Tibial nerve (tissue), 4 donors: ENCODE measurements at regions not wholly inside any gene's neighbourhood (a gene's known extent, or its start where the extent isn't known, plus 50 kb on each side); places are given as distances from the start of the nearest gene placed in this dataset.

ENCODE experiments used
- DNase-seq, 2 donors: peaks; one replicate each; pipeline ENCODE4 v3.0.0-alpha.2; 2019; ENCODE audit warnings: low spot score in 2 of 2
- H3K27ac ChIP-seq, 4 donors: fragments of 200-600 bp; sonication (generic) in 3 of 4; one replicate each; pipeline ENCODE4 v1.5.1; 2017 to 2019; ENCODE audit warnings: mild to moderate bottlenecking in 1 of 4
- H3K27me3 ChIP-seq, 2 donors: fragments of 200-600 bp; sonication (generic) in 1 of 2; one replicate each; pipeline versions ENCODE4 v1.5.1 to v1.6.0; 2017 to 2019
- H3K36me3 ChIP-seq, 3 donors: fragments of 200-600 bp; sonication (generic); one replicate each; pipeline ENCODE4 v1.5.1; 2018 to 2019
- H3K4me1 ChIP-seq, 4 donors: fragments of 200-600 bp; sonication (generic) in 3 of 4; one replicate each; pipeline ENCODE4 v1.5.1; 2017 to 2019
- H3K4me3 ChIP-seq, 4 donors: fragments of 200-600 bp; sonication (generic) in 3 of 4; one replicate each; pipeline ENCODE4 v1.5.1; 2017 to 2019; ENCODE audit warnings: mild to moderate bottlenecking in 1 of 4, moderate library complexity in 1 of 4
- H3K9me3 ChIP-seq, 4 donors: fragments of 200-600 bp; sonication (generic) in 3 of 4; one replicate each; pipeline ENCODE4 v1.5.1; 2017 to 2019
- EP300 ChIP-seq, 2 donors: sonication (generic); formaldehyde crosslinking; IDR thresholded peaks; one replicate each; pipeline ENCODE4 v1.6.1; 2017; ENCODE audit warnings: antibody characterized with exemption in 2 of 2, mild to moderate bottlenecking in 1 of 2
- POLR2A ChIP-seq, 2 donors: fragments of 450-650 bp; IDR thresholded peaks; one replicate each; pipeline ENCODE4 v1.6.1; 2017; ENCODE audit warnings: antibody characterized with exemption in 2 of 2, mild to moderate bottlenecking in 2 of 2, moderate library complexity in 2 of 2
- WGBS, 2 donors: methylation state at CpG; one replicate each; pipeline ENCODE4 v1.1.5; 2018; 5-methylcytosine and 5-hydroxymethylcytosine counted together
- TF ChIP-seq, protein P1 (sequence below), 5 experiments: fragments of 200-600 bp in 3 of 5; fragments of 450-650 bp in 2 of 5; sonication (generic) in 3 of 5; IDR thresholded peaks; one replicate each; pipeline ENCODE4 v1.5.1; 2016 to 2019; ENCODE audit warnings: antibody characterized with exemption in 5 of 5, mild to moderate bottlenecking in 3 of 5, moderate library complexity in 2 of 5

GRCh38 chr7:19247017-19247416, 101.8 kb upstream of the FERD3L start:
- TF ChIP-seq POLR2A (IDR thresholded peaks at IDR 0.05), result no peak
- TF ChIP-seq, protein P1, sequence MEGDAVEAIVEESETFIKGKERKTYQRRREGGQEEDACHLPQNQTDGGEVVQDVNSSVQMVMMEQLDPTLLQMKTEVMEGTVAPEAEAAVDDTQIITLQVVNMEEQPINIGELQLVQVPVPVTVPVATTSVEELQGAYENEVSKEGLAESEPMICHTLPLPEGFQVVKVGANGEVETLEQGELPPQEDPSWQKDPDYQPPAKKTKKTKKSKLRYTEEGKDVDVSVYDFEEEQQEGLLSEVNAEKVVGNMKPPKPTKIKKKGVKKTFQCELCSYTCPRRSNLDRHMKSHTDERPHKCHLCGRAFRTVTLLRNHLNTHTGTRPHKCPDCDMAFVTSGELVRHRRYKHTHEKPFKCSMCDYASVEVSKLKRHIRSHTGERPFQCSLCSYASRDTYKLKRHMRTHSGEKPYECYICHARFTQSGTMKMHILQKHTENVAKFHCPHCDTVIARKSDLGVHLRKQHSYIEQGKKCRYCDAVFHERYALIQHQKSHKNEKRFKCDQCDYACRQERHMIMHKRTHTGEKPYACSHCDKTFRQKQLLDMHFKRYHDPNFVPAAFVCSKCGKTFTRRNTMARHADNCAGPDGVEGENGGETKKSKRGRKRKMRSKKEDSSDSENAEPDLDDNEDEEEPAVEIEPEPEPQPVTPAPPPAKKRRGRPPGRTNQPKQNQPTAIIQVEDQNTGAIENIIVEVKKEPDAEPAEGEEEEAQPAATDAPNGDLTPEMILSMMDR (IDR thresholded peaks at IDR 0.05), result no peak
- TF ChIP-seq EP300 (IDR thresholded peaks at IDR 0.05), result no peak
- 90 to 100% methylated on average over 1 of the region's 1 CpG for WGBS, 2 donors
- H3K4me1 ChIP-seq, result no peaks in the 10 kb centered on the region

DNA sequence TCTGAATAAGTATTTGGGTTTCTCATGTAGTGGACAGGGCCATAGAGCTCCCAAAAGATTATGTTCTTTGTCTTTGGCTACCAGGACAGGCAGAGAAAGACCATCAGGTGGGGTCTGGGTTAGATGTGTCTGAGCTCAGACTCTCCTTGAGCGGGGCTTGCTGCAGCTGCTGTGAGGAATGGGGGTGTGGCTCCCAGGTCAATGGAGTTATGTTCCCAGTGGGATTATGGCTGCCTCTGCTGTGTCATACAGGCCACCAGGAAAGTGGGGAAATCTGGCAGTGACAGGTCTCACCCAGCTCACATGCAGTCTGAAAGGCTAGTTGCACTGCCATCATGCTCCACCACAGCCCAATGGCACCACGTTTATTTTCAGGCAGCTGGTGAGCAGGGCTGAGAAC, 97.0 kb upstream of the FERD3L start:
- 71 to 76% methylated on average over 2 of the region's 2 CpGs for WGBS, 2 donors
- no peaks in the 10 kb centered on the region for H3K27me3 ChIP-seq
- no peak for DNase-seq
- H3K36me3 ChIP-seq, result no peaks in the 10 kb centered on the region
- no peak overlapping the region for H3K4me3 ChIP-seq
- H3K27ac ChIP-seq, result no peak overlapping the region
- peaks cover 0 to 20% (median 0%) of the 10 kb centered on the region in 4 donors for H3K9me3 ChIP-seq
- no peaks in the 10 kb centered on the region for H3K4me1 ChIP-seq
- TF ChIP-seq EP300 (IDR thresholded peaks at IDR 0.05) (no peak), POLR2A (IDR thresholded peaks at IDR 0.05) (no peak)
- TF ChIP-seq, protein P1 (IDR thresholded peaks at IDR 0.05), result no peak

More at GRCh38 chr7:19247017-19247416, 101.8 kb upstream of the FERD3L start:
- Histone ChIP-seq H3K27me3 (no peaks in the 10 kb centered on the region), H3K27ac (no peak overlapping the region), H3K9me3 (peaks cover 0 to 7% (median 0%) of the 10 kb centered on the region in 4 donors), H3K4me3 (no peak overlapping the region), H3K36me3 (no peaks in the 10 kb centered on the region)
- no peak for DNase-seq

GRCh38 chr7:19239951-19240350, 94.7 kb upstream of the FERD3L start:
- 79 to 82% methylated on average over 3 of the region's 3 CpGs for WGBS, 2 donors
- no peak for DNase-seq

GRCh38 chr7:19235680-19236079, 90.5 kb upstream of the FERD3L start:
- Histone ChIP-seq H3K27ac (no peak overlapping the region), H3K4me1 (no peaks in the 10 kb centered on the region), H3K4me3 (no peak overlapping the region), H3K27me3 (no peaks in the 10 kb centered on the region), H3K9me3 (peaks cover 0 to 18% (median 0%) of the 10 kb centered on the region in 4 donors), H3K36me3 (no peaks in the 10 kb centered on the region)
- WGBS, 2 donors, result 90 to 92% methylated on average over 5 of the region's 5 CpGs
- DNase-seq, result no peak
- TF ChIP-seq EP300 (IDR thresholded peaks at IDR 0.05), result no peak
- TF ChIP-seq, protein P1 (IDR thresholded peaks at IDR 0.05), result no peak
- TF ChIP-seq POLR2A (IDR thresholded peaks at IDR 0.05), result no peak

More at GRCh38 chr7:19239951-19240350, 94.7 kb upstream of the FERD3L start:
- Histone ChIP-seq H3K9me3 (peaks cover 0 to 22% (median 0%) of the 10 kb centered on the region in 4 donors), H3K36me3 (no peaks in the 10 kb centered on the region), H3K4me3 (no peak overlapping the region), H3K27ac (no peak overlapping the region), H3K4me1 (no peaks in the 10 kb centered on the region), H3K27me3 (no peaks in the 10 kb centered on the region)
- TF ChIP-seq EP300 (IDR thresholded peaks at IDR 0.05), result no peak
- TF ChIP-seq, protein P1 (IDR thresholded peaks at IDR 0.05), result no peak
- no peak for TF ChIP-seq POLR2A (IDR thresholded peaks at IDR 0.05)

DNA sequence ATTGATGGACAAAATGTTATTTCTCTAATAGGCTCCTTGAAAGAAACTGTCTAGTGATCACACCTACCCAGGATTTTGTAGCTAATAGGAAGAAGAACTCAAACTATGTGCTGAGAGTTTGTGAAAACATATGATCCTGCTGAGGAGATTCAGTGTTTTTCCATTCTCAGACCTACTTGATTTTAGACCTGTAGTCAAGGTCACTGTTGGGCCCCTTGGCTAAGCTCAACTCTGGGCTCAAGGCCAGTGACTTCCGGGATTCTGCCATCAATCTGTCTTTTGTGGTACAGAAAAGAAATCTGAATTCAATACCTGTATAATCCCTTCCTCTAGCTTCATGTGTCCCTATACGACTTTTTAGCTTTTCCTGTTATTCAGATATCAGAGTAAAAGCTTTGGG, 79.7 kb upstream of the FERD3L start:
- WGBS, 2 donors, result 52 to 55% methylated on average over 2 of the region's 2 CpGs
- no peak overlapping the region for H3K4me3 ChIP-seq

More for the DNA sequence above, 79.7 kb upstream of the FERD3L start:
- no peaks in the 10 kb centered on the region for H3K36me3 ChIP-seq
- no peak overlapping the region for H3K27ac ChIP-seq
- no peaks in the 10 kb centered on the region for H3K27me3 ChIP-seq
- TF ChIP-seq, protein P1 (IDR thresholded peaks at IDR 0.05), result no peak
- TF ChIP-seq EP300 (IDR thresholded peaks at IDR 0.05) (no peak), POLR2A (IDR thresholded peaks at IDR 0.05) (no peak)
- no peak for DNase-seq
- H3K9me3 ChIP-seq, result peaks cover 0 to 11% (median 0%) of the 10 kb centered on the region in 4 donors
- H3K4me1 ChIP-seq, result no peaks in the 10 kb centered on the region
